ENCODE measurements at regions not wholly inside any gene's neighbourhood (a gene's known extent, or its start where the extent isn't known, plus 50 kb on each side); places are given as distances from the start of the nearest gene placed in this dataset.
"Not testable (repeated sequence)": the region's sequence is repeated elsewhere in the genome, so short reads cannot be mapped to it uniquely, and the experiment has no call there.

GRCh38 chr13:63455938-63456337, 2040.3 kb upstream of the PCDH20 start:
- Histone ChIP-seq H3K4me3 (no peak overlapping the region), H3K4me1 (no peaks in the 10 kb centered on the region), H3K27ac (no peak overlapping the region), H3K9ac (ENCODE audit: low read depth in 2 of 2, low read length in 2 of 2) (no peak overlapping the region), H3K36me3 (no peaks in the 10 kb centered on the region), H3K9me3 (no peaks in the 10 kb centered on the region), H3K27me3 (no peaks in the 10 kb centered on the region)
- TF ChIP-seq CTCF (IDR thresholded peaks at IDR 0.05): no peak
- no peak for DNase-seq
- intact Hi-C loops (cut with DNase I): no loop called here

- DNase-seq: no peak
- no peak for TF ChIP-seq CTCF (IDR thresholded peaks at IDR 0.05)
- intact Hi-C loops (cut with DNase I): no loop called here
- Histone ChIP-seq H3K27me3 (no peaks in the 10 kb centered on the region), H3K4me1 (no peaks in the 10 kb centered on the region), H3K27ac (no peak overlapping the region), H3K4me3 (no peak overlapping the region), H3K9ac (ENCODE audit: low read depth in 2 of 2, low read length in 2 of 2) (no peak overlapping the region), H3K9me3 (no peaks in the 10 kb centered on the region), H3K36me3 (no peaks in the 10 kb centered on the region)
These were observed 2033.9 kb upstream of the PCDH20 start for GRCh38 chr13:63449550-63449949.

- no peaks in the 10 kb centered on the region for H3K9me3 ChIP-seq
- no peak for DNase-seq
- H3K4me3 ChIP-seq: no peak overlapping the region
- H3K9ac ChIP-seq (ENCODE audit: low read depth in 2 of 2, low read length in 2 of 2): no peak overlapping the region
- no peaks in the 10 kb centered on the region for H3K27me3 ChIP-seq
- H3K27ac ChIP-seq: no peak overlapping the region
- intact Hi-C loops (cut with DNase I): no loop called here
- no peaks in the 10 kb centered on the region for H3K36me3 ChIP-seq
- no peaks in the 10 kb centered on the region for H3K4me1 ChIP-seq
- no peak for TF ChIP-seq CTCF (IDR thresholded peaks at IDR 0.05)
These were observed 2033.0 kb upstream of the PCDH20 start for GRCh38 chr13:63448692-63449091.

GRCh38 chr13:63446329-63446728, 2030.7 kb upstream of the PCDH20 start:
- Histone ChIP-seq H3K4me1 (no peaks in the 10 kb centered on the region), H3K9ac (ENCODE audit: low read depth in 2 of 2, low read length in 2 of 2) (no peak overlapping the region), H3K27me3 (no peaks in the 10 kb centered on the region), H3K27ac (no peak overlapping the region), H3K9me3 (no peaks in the 10 kb centered on the region), H3K4me3 (no peak overlapping the region), H3K36me3 (no peaks in the 10 kb centered on the region)
- no peak for TF ChIP-seq CTCF (IDR thresholded peaks at IDR 0.05)
- intact Hi-C loops (cut with DNase I): no loop called here
- DNase-seq: no peak

DNA sequence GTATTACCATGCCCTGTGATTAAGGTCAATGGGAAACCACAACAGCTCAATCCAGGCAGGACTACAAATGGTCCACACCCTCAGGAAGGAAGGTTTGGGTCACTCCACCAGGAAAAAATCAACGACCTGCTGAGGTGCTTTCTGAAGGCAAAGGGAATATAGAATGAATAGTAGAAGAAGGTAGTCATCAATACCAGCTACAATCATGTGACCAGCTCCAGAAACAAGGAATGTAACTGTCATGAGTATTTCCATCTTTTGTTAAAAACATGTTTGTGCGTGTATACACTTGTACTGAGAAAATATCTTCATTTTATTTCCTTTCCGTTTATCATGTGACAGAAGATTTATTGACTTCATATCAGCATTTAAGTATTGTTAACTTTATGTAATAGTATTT, 2028.6 kb upstream of the PCDH20 start:
- H3K4me1 ChIP-seq; H3K27me3 ChIP-seq; DNase-seq; H3K4me3 ChIP-seq; H3K9ac ChIP-seq (ENCODE audit: low read depth in 2 of 2, low read length in 2 of 2); H3K9me3 ChIP-seq; H3K36me3 ChIP-seq; intact Hi-C loops (cut with DNase I); H3K27ac ChIP-seq: not testable (repeated sequence)

DNA sequence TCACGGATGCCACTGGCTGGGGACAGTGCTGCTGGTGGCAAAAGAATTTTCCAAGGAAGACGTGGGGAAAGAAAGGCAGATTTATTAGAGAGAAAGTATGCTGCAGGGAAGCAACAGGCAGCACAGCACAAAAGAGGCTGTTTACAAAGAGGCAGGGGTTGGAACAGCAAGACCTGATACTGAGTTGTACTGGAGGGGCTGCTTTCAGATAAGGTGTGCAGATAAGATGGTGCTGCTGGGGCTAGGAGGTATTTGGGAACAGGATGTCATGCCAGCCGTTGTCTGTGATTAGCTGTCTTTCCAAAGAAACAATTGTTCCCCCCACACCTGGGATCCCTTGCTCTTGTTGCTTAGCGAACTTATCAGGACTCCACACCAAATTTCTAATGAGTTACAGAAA, 2023.3 kb upstream of the PCDH20 start:
- Histone ChIP-seq H3K36me3 (no peaks in the 10 kb centered on the region), H3K27me3 (no peaks in the 10 kb centered on the region), H3K27ac (no peak overlapping the region), H3K9me3 (no peaks in the 10 kb centered on the region), H3K4me3 (no peak overlapping the region), H3K4me1 (no peaks in the 10 kb centered on the region), H3K9ac (ENCODE audit: low read depth in 2 of 2, low read length in 2 of 2) (no peak overlapping the region)
- no peak for TF ChIP-seq CTCF (IDR thresholded peaks at IDR 0.05)
- intact Hi-C loops (cut with DNase I): no loop called here
- DNase-seq: no peak

Data from colonic mucosa (tissue), 4 donors.